HG03521 (cell line): ENCODE measurements at regions not wholly inside any gene's neighbourhood (a gene's known extent, or its start where the extent isn't known, plus 50 kb on each side); places are given as distances from the start of the nearest gene placed in this dataset.

ENCODE experiments used
- ATAC-seq: cut with Tn5 transposase; IDR thresholded peaks from one replicate; pipeline ENCODE4 v1.9.1; 2021; ENCODE audit warnings: mild to moderate bottlenecking, moderate library complexity; ENCODE audit not compliant: unreplicated experiment

DNA sequence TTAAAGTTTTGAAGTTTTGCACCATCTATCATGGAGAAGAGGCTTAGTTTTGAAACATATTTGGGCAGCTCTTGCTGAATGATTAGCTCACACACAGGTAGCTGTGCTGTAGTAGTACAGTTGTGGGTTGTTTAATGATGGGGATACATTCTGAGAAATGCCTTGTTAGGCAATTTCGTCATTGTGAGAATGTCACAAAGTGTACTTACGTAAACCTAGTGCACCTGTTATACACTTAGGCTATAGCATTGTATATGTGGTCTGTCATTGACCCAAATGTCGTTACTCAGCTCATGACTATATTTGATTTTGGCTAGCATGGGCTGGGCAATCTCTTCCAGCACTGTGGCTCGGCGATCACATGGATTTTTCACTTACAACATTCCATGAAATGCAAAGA, 247.2 kb upstream of the IGFBP3 start:
- no peak for ATAC-seq

- ATAC-seq, result no peak
Measured at GRCh38 chr7:46165276-46165675, 244.2 kb upstream of the IGFBP3 start.

- no peak for ATAC-seq
Measured at GRCh38 chr7:46164629-46165028, 243.6 kb upstream of the IGFBP3 start.

- ATAC-seq, result no peak
Measured at GRCh38 chr7:46163246-46163645, 242.2 kb upstream of the IGFBP3 start.

- no peak for ATAC-seq
Measured at GRCh38 chr7:46162609-46163008, 241.5 kb upstream of the IGFBP3 start.

DNA sequence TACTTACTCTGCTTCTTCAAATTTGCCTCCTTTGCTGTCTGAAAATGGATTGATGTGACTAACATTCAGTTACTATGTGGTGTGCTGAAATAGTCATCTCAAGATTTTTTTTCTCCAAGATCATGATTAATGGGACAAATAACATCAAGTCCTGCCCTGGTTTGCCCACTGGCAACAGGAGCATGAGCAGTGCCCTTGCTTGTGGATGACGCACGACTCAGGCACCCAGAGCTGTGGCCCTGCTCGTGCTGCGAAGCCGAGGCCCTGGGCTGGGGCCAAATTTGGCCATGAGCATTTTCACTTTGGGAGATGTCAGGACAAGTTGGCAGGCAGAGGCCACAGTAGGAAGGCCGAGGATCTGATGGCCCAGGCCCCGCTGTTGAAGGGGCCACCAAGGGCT, 239.8 kb upstream of the IGFBP3 start:
- ATAC-seq, result no peak

DNA sequence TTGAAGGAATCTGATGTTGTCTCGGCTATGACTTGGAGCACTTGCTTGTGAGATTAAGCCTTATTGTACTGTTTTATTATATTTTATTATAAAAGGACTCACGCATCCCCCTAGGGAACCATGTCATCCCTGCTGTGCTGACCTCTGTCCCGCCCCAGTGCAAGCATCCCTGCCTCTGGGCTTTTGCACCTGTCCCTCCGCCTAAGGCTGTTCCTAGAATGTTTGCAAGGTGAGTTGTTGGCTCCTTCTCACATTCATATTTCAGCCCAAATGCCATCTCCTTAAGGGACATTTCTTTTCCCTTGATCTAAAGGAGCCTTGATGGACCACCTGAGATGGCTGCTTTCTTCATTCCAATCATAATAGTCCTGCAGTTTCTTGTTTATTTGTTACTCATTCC, 236.9 kb upstream of the IGFBP3 start:
- ATAC-seq, result no peak

- ATAC-seq, result no peak
Measured at GRCh38 chr7:46157404-46157803, 236.3 kb upstream of the IGFBP3 start.

DNA sequence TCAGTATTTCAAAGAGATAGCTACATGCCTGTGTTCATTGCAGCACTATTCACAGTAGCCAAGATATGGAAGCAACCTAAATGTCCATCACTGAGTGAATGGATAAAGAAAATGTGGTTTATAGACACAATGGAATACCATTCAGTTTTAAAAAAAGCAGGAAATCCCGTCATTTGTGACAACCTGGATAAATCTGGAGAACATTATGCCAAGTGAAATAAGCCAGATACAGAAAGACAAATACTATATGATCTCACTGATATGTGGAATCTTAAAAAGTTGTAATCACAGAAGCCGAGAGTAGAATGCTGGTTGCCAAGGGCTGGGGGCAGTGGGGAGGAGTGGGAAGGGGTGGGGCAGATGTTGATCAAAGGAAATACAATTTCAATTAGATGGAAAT, 235.8 kb upstream of the IGFBP3 start:
- no peak for ATAC-seq

- ATAC-seq, result no peak
Measured at GRCh38 chr7:46156086-46156485, 235.0 kb upstream of the IGFBP3 start.

DNA sequence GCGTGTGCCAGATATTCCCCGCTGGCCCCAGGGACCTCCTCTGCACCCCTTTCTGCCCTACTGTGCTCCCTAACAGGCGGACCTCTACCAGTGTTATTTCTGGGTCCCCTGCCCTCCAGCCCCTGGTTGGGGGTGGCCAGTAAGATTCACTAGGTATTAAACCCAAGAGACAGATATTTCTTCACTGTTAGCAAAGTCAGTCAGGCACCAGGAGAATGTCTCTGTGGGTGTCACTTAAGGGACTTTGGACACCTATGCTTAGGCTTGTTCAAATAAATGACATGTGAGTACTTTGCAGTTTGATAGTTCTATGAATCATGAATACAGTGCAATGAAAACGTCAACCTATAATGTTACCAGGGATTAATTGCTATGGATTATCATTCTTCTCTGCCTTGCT, 234.3 kb upstream of the IGFBP3 start:
- no peak for ATAC-seq

DNA sequence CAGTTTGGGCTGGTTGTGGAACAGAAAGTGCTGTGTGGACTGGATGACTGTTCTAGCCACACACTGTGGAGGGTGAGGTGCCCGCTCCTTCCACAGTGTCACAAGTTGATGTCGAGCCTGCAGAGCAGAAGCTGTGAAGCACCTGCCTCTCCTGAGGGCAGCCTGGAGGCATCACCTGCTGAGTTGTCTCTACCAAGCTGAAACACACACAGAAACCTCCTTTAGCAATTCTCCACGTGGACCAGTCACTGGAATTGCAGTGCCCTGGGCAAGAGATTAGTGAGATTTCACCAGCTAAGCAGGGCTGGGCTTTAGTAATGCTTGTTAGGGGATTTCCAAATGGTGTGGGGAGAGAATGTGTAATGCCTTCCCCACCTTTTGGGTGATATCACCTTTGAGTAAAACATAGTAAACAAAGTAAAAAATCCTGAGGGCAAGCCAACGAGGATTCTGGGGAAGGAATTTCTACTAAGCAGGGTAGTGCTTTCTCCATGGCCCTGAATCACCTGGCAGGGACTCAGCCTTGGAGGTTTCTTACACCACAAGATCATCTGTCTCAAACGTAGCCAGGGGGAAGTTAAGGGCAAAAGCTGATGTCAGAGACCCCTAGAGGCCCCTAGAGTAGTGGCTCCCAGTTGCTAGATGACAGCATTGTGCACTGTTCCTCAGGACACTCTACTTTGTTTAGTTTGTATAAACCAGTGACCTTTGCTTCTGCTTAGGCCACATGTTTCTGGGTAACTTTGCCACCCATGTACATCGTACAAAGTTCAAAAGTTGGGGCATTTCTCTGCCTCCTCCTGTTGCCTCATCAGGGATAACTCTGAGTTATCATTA, 233.1 kb upstream of the IGFBP3 start:
- ATAC-seq, result peak; percentile 64

DNA sequence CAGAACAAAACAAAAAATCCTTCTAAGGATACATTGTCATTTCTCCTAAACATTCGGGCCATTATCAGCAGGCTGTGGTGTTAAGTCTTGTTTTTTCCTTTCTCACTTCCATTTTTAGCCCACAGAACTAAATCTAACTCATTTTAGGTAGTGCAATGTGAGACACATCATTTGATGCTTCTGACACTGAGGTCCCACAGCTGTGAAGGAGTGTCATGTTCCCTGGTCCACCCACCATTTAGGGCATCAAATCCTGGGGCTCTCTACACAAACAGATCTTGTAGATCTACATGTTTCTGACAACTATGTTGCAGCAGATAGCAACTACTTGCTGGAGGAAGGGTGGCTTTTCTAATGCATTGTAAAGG, 232.5 kb upstream of the IGFBP3 start:
- ATAC-seq, result peak; percentile 45

DNA sequence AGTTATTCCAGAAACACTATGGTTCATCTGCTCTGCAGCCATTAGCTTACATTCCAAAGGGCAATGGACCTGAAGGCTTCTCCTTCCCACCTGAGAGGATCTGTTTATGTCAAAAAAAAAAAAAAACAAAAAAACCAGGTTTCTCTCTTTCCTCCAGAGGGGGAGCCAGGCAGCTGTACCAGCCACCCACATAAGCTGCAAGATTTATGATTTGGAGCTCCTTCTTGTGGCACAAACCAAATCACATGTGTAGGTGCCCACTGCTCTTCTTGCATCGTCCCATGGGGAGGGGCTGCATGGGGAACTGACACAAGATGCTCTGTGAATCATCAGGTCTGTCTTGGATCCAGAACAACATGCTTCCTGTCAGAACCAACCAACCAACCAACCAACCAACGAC, 231.6 kb upstream of the IGFBP3 start:
- ATAC-seq, result no peak

DNA sequence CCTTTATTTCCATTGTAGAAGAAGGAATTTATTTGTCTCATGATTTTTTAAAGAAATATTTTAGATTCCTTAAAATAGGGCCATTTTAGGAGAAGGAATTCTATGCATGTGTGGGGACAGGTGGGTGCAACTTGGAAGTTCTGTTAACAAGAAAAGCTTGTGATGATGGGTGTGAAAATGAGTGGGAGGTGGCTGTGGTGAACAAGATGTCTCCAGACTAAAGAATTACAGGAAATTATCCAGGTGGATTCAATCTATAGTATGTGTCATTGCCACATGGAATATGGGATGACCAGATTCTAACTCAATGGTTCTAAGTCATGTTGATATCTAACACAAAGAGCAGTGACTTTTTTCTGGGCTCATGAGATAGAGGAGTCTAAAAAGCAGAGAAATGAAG, 229.6 kb upstream of the IGFBP3 start:
- ATAC-seq, result no peak

DNA sequence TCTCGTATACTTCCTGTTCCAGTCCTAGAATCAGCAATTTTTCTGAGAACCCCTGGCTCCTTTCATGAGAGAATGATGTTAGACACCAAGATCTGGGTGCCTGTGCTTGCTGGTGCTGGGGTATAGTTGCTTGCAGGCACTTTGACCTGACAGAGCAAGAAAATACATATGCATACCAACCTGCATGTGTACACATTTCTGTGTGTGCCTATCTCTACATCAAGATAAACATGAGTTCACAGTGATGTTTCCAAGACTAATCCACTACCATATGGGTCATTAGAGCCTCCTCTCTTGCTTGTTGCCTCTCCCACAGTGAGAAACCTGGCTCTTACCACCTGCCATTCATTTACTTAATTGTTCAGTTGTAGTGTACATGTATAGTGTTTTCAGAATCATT, 229.1 kb upstream of the IGFBP3 start:
- no peak for ATAC-seq

- ATAC-seq, result no peak
Measured at GRCh38 chr7:46147871-46148270, 226.8 kb upstream of the IGFBP3 start.

DNA sequence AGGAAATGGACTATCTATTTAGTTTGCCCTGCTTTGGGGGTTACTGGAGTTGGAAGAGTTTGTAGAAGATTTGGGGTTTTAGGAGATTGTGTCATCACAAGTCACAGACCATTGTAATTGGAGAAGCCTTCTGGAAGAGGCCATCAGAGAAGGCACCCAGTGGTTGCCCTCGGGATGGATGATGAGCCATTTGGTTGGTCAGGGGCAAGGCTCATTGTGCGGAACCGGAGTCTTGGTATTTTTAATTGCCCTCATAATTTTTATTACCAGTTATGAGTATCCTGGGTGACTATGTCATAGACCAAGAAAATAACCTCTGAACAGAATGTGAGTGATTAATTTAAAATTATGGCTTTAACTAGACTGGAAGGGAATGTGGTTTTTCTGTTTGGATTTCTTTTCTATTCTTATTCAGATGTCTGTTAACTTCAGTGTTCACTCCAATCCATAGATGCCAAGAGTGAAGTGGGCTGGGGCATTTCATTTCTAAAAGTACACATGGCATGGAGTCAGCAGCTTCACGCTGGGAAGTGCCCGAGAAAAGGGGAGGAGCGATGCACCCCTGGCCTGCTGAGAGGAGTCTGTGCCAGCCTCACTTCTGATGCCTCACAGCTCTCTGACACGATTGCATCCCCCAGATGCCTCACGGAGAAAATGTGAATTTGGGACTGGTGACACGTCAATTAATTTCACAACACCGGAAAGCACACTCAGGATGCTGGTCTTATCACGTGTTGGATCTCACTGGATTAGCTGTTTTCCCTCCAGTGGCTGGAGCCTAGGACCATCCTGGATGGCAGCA, 225.6 kb upstream of the IGFBP3 start:
- no peak for ATAC-seq

DNA sequence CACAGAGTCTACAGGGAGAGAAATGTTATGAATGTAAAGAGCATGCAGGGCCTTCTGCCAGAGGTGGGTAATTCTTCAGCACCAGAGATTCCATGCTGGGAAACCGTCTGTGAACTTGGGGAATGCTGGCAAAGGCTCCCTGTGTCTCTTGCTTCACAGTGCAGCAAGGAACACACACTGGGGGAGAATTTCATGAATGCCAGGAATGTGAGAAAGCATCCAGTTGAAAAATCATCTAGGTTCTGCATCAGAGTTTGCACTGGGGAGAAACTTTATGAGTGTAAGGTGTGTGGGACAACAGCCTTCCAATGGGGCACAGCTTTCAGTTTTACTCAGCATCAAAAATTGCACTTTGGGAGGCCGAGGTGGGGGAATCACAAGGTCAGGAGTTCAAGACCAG, 224.3 kb upstream of the IGFBP3 start:
- no peak for ATAC-seq

- no peak for ATAC-seq
Measured at GRCh38 chr7:46143949-46144917, 223.2 kb upstream of the IGFBP3 start.

DNA sequence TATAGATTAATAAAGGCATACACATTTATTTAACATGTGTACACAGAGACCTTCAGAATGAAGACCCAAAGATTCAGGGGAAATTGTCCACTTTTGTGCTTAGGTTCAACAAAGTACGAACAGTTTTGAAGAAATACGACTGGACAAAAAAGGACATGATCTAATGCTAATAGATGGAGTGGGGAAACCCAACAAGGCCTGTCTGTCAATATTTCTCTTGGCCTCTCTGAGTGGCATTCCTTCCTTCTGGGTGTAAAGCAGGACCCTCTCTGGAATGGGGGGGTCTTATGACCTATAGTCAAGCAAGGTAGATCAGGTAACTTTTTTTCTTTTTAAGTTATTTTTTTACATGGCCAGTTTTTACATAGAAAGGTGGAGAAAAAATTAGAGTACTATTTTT, 222.3 kb upstream of the IGFBP3 start:
- ATAC-seq, result no peak
